Endothelial cell of umbilical vein (primary cell): ENCODE measurements at regions not wholly inside any gene's neighbourhood (a gene's known extent, or its start where the extent isn't known, plus 50 kb on each side); places are given as distances from the start of the nearest gene placed in this dataset.

Experiments
- BruUV-seq: library from RNA; stranded (reverse); fragments of 400-500 nt; replicated peaks from 2 replicates; lab custom pipeline; 2021; lab: Mats Ljungman, UMichigan
- CTCF ChIA-PET: fragments of 300-600, 350-600 bp; sonication (Branson Sonifier 250); formaldehyde crosslinking; loops from one replicate; lab custom pipeline; 2021; ENCODE audit warnings: antibody characterized with exemption, inconsistent platforms; lab: Charles Lee
- POLR2A ChIA-PET: fragments of 300-600, 350-600 bp; sonication (Branson Sonifier 250); formaldehyde crosslinking; loops from one replicate; lab custom pipeline; 2021; ENCODE audit warnings: antibody characterized with exemption, inconsistent platforms; lab: Charles Lee
- DNase-seq: peaks from one replicate; pipeline ENCODE4 v3.0.0-alpha.2; 2011; ENCODE audit warnings: low read depth, low spot score
- FAIRE-seq: peaks from 2 replicates; lab custom pipeline; 2011; peaks lifted over from hg19 to GRCh38; lab: Jason Lieb, UNC
- H2AFZ ChIP-seq: 2 replicates; pipeline ENCODE4 v1.6.0; 2012; ENCODE audit warnings: low read depth, low read length, control low read depth, inconsistent platforms
- H3K27ac ChIP-seq: 2 replicates; pipeline ENCODE4 v1.5.1; 2011; ENCODE audit warnings: low read depth, mild to moderate bottlenecking, control low read depth, low read length, moderate library complexity; ENCODE audit not compliant: insufficient read depth
- H3K27me3 ChIP-seq, 2 experiments: 2 replicates each; pipeline versions ENCODE4 v1.6.0 to v1.6.1; 2011; ENCODE audit warnings: low read length in 2 of 2, mixed read lengths in 1 of 2; ENCODE audit not compliant: control insufficient read depth in 2 of 2, insufficient read depth in 2 of 2
- H3K36me3 ChIP-seq, 2 experiments: 2 replicates in 1 of 2; 3 replicates in 1 of 2; pipeline ENCODE4 v1.5.1; 2011; ENCODE audit warnings: low read length in 2 of 2, mild to moderate bottlenecking in 1 of 2, moderate library complexity in 1 of 2; ENCODE audit not compliant: control insufficient read depth in 2 of 2, insufficient read depth in 2 of 2; ENCODE audit errors: extremely low read depth in 1 of 2
- H3K4me1 ChIP-seq: 3 replicates; pipeline ENCODE4 v1.5.1; 2011; ENCODE audit warnings: mild to moderate bottlenecking, low read length; ENCODE audit not compliant: control insufficient read depth, insufficient read depth; ENCODE audit errors: extremely low read depth
- H3K4me2 ChIP-seq: 2 replicates; pipeline ENCODE4 v1.6.1; 2011; ENCODE audit warnings: low read length, control low read depth, mixed read lengths; ENCODE audit not compliant: insufficient read depth
- H3K4me3 ChIP-seq, 3 experiments: fragments of 200-600 bp in 1 of 3; sonication (generic), shearing (Covaris generic) in 1 of 3; replicated peaks in 1 of 3; 2 replicates each; pipeline ENCODE4 v1.5.1; 2011 to 2016; ENCODE audit warnings: control low read depth in 3 of 3, low read length in 3 of 3, mild to moderate bottlenecking in 2 of 3, inconsistent platforms in 1 of 3, low read depth in 1 of 3, moderate library complexity in 1 of 3; ENCODE audit not compliant: insufficient read depth in 1 of 3
- H3K79me2 ChIP-seq: 2 replicates; pipeline ENCODE4 v1.6.0; 2012; ENCODE audit warnings: low read length, inconsistent platforms; ENCODE audit not compliant: control insufficient read depth, insufficient read depth
- H3K9ac ChIP-seq: replicated peaks from 2 replicates; pipeline ENCODE3; 2011; ENCODE audit warnings: low read length, control low read depth; ENCODE audit not compliant: insufficient read depth; ENCODE audit errors: extremely low read depth
- H3K9me1 ChIP-seq: replicated peaks from 3 replicates; pipeline ENCODE4 v1.6.0; 2011; ENCODE audit warnings: mild to moderate bottlenecking, low read length; ENCODE audit not compliant: control insufficient read depth, insufficient read depth; ENCODE audit errors: extremely low read depth
- H3K9me3 ChIP-seq: replicated peaks from 2 replicates; pipeline ENCODE4 v1.5.1; 2012; ENCODE audit warnings: low read length, inconsistent platforms; ENCODE audit not compliant: control insufficient read depth, insufficient read depth
- H4K20me1 ChIP-seq: replicated peaks from 2 replicates; pipeline ENCODE3; 2011; ENCODE audit warnings: mild to moderate bottlenecking, low read length; ENCODE audit not compliant: control insufficient read depth, insufficient read depth; ENCODE audit errors: extremely low read depth
- EZH2 ChIP-seq: IDR thresholded peaks from 2 replicates; pipeline ENCODE4 v1.6.1; 2012; ENCODE audit warnings: borderline replicate concordance, low read depth, mild to moderate bottlenecking, moderate library complexity, low read length, inconsistent platforms; ENCODE audit not compliant: severe bottlenecking
- FOS ChIP-seq: IDR thresholded peaks from 2 replicates; pipeline ENCODE4 v1.6.1; 2011; ENCODE audit warnings: mild to moderate bottlenecking, low read length, moderate library complexity, borderline replicate concordance; ENCODE audit not compliant: insufficient read depth
- GATA2 ChIP-seq: IDR thresholded peaks from 2 replicates; pipeline ENCODE4 v1.7.0; 2011; ENCODE audit warnings: low read depth, mild to moderate bottlenecking, moderate library complexity, mixed read lengths, low read length; ENCODE audit not compliant: insufficient read length, insufficient read depth
- JUN ChIP-seq: IDR thresholded peaks from 2 replicates; pipeline ENCODE4 v1.6.1; 2011; ENCODE audit warnings: borderline replicate concordance, low read depth; ENCODE audit not compliant: insufficient read length, insufficient read depth
- MYC ChIP-seq: IDR thresholded peaks from one replicate; pipeline ENCODE4 v1.6.1; 2011; ENCODE audit warnings: mild to moderate bottlenecking, low read depth, low read length
- POLR2A ChIP-seq: IDR thresholded peaks from 2 replicates; pipeline ENCODE4 v1.6.1; 2012; ENCODE audit warnings: low read depth, mild to moderate bottlenecking, control low read depth, low read length
- POLR2AphosphoS5 ChIP-seq: IDR thresholded peaks from 2 replicates; pipeline ENCODE4 v1.6.1; 2012; ENCODE audit warnings: low read depth, mild to moderate bottlenecking, control low read depth, low read length, moderate library complexity; ENCODE audit not compliant: insufficient read depth
- dilution Hi-C: fragments of 300-500 bp; cut with MboI; formaldehyde crosslinking; loops from one replicate; pipeline ENCODE4 v1.15.0; 2019; ENCODE audit warnings: low sequenced_read_pairs; ENCODE audit not compliant: extremely low pct_ligation_motif_present
- intact Hi-C: fragments of 100-400 bp; cut with micrococcal nuclease; formaldehyde crosslinking; loops from one replicate; pipeline ENCODE4 v1.10.0; 2022
- TF ChIP-seq, protein P1 (sequence below), 2 donors: IDR thresholded peaks; 1 replicate in 1 of 2; 2 replicates in 1 of 2; pipeline ENCODE4 v1.5.1; 2011; ENCODE audit warnings: low read length in 2 of 2, mild to moderate bottlenecking in 2 of 2, moderate library complexity in 2 of 2, control low read depth in 1 of 2, inconsistent platforms in 1 of 2, low read depth in 1 of 2; ENCODE audit not compliant: insufficient read depth in 1 of 2; ENCODE audit errors: extremely low read depth in 1 of 2
- TF ChIP-seq, protein P2 (sequence below): IDR thresholded peaks from 2 replicates; pipeline ENCODE4 v1.6.1; 2011; ENCODE audit not compliant: insufficient read depth, insufficient read length

DNA sequence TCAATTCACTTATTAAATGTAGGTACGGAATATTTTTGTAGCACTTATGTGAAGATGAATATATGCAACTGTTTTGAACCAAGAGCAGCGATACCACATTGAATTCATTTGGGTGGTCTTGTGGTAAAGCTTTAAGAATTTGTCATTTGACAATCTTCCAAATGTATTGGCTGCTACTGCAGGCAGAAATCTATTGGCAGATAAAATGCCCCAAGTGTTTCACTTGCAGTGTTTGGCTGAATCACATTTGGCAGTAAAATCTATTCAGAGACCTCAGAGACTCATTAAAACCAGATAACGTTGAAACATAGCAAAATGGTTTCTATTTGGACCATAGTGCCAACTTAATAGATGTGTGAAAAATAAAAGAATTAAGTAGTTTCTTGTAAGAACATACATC lies 303.4 kb downstream of the FGF13 start:
- Histone ChIP-seq H3K36me3 (no peaks in the 10 kb centered on the region), H3K4me1 (no peaks in the 10 kb centered on the region), H3K4me3 (no peak overlapping the region), H3K9ac (no peak overlapping the region), H2AFZ (no peak overlapping the region), H4K20me1 (no peaks in the 10 kb centered on the region), H3K27me3 (no peaks in the 10 kb centered on the region), H3K9me1 (no peaks in the 10 kb centered on the region), H3K4me2 (no peak overlapping the region), H3K79me2 (no peaks in the 10 kb centered on the region), H3K9me3 (no peaks in the 10 kb centered on the region), H3K27ac (no peak overlapping the region)
- TF ChIP-seq, protein P1, sequence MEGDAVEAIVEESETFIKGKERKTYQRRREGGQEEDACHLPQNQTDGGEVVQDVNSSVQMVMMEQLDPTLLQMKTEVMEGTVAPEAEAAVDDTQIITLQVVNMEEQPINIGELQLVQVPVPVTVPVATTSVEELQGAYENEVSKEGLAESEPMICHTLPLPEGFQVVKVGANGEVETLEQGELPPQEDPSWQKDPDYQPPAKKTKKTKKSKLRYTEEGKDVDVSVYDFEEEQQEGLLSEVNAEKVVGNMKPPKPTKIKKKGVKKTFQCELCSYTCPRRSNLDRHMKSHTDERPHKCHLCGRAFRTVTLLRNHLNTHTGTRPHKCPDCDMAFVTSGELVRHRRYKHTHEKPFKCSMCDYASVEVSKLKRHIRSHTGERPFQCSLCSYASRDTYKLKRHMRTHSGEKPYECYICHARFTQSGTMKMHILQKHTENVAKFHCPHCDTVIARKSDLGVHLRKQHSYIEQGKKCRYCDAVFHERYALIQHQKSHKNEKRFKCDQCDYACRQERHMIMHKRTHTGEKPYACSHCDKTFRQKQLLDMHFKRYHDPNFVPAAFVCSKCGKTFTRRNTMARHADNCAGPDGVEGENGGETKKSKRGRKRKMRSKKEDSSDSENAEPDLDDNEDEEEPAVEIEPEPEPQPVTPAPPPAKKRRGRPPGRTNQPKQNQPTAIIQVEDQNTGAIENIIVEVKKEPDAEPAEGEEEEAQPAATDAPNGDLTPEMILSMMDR (IDR thresholded peaks at IDR 0.05; ENCODE audit: extremely low read depth in 1 of 2, insufficient read depth in 1 of 2, low read depth in 1 of 2, low read length in 2 of 2): no peak
- TF ChIP-seq JUN: no peak
- no peak for TF ChIP-seq FOS
- TF ChIP-seq POLR2AphosphoS5: no peak
- no peak for TF ChIP-seq MYC
- TF ChIP-seq, protein P2, sequence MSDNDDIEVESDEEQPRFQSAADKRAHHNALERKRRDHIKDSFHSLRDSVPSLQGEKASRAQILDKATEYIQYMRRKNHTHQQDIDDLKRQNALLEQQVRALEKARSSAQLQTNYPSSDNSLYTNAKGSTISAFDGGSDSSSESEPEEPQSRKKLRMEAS: no peak
- no peak for TF ChIP-seq POLR2A
- TF ChIP-seq EZH2: no peak
- no peak for TF ChIP-seq GATA2
- ChIA-PET CTCF (no interaction called here), POLR2A (no interaction called here)
- intact Hi-C loops (no loop called here), dilution Hi-C loops (no loop called here)
- no TSS peak for BruUV-seq
- FAIRE-seq: no peak
- DNase-seq: no peak
